Ovary (tissue), 7 donors: ENCODE measurements at regions not wholly inside any gene's neighbourhood (a gene's known extent, or its start where the extent isn't known, plus 50 kb on each side); places are given as distances from the start of the nearest gene placed in this dataset.

Source experiments
- DNase-seq, 5 donors: peaks; one replicate each; pipeline ENCODE4 v3.0.0-alpha.2; 2019 to 2020
- H3K27ac ChIP-seq, 2 donors: fragments of 200-600 bp; one replicate each; pipeline versions ENCODE4 v1.5.1 to v1.8.0; 2019 to 2022
- H3K27me3 ChIP-seq: fragments of 200-600 bp; one replicate; pipeline ENCODE4 v1.8.0; 2022
- H3K36me3 ChIP-seq: fragments of 200-600 bp; sonication (generic); one replicate; pipeline ENCODE4 v1.5.1; 2019
- H3K4me1 ChIP-seq: one replicate; pipeline ENCODE4 v1.8.1; 2013; ENCODE audit warnings: mild to moderate bottlenecking, moderate library complexity; ENCODE audit not compliant: insufficient read depth
- H3K4me3 ChIP-seq: fragments of 200-600 bp; sonication (generic); one replicate; pipeline ENCODE4 v1.5.1; 2017
- H3K9me3 ChIP-seq, 2 donors: fragments of 200-600 bp in 1 of 2; sonication (generic) in 1 of 2; one replicate each; pipeline versions ENCODE4 v1.5.1 to v1.8.1; 2013 to 2019; ENCODE audit warnings: mild to moderate bottlenecking in 1 of 2, moderate library complexity in 1 of 2
- CTCF ChIP-seq, 3 donors: fragments of 450-650 bp in 2 of 3; fragments of 200-600 bp in 1 of 3; IDR thresholded peaks; one replicate each; pipeline versions ENCODE4 v1.5.1 to v1.8.0; 2016 to 2022; ENCODE audit warnings: antibody characterized with exemption in 3 of 3, mild to moderate bottlenecking in 1 of 3
- EP300 ChIP-seq: sonication (generic); formaldehyde crosslinking; IDR thresholded peaks from one replicate; pipeline ENCODE4 v1.6.1; 2017; ENCODE audit warnings: antibody characterized with exemption
- POLR2A ChIP-seq: fragments of 450-650 bp; IDR thresholded peaks from one replicate; pipeline ENCODE4 v1.6.1; 2017; ENCODE audit warnings: antibody characterized with exemption, mild to moderate bottlenecking, moderate library complexity
- WGBS, 3 donors: extraction: QIAGEN DNeasy Blood & Tissue Kit in 1 of 3; methylation state at CpG; one replicate each; pipeline versions ENCODE4 v1.1.5 to v1.1.7; 2013 to 2017; 5-methylcytosine and 5-hydroxymethylcytosine counted together
- intact Hi-C, 4 donors: fragments of 100-400 bp; cut with DNase I; formaldehyde crosslinking; loops; one replicate each; pipeline versions ENCODE4 v1.11.0 to v1.15.1; 2022 to 2023
- donor health status: DM: no; HTN: no; CAD: no; lungs with moderate emphysema.
- donor health status: DM: no; HTN: no; CAD: no.
- donor health status: Bipolar disorder and iron deficiency.
- donor health status: DM: no; HTN: no; CAD: no.
- donor health status: DM: yes; HTN: yes; CAD: no.

GRCh38 chr4:115883847-115884246 lies 770.4 kb upstream of the NDST4 start:
- Histone ChIP-seq H3K4me1 (no peaks in the 10 kb centered on the region), H3K36me3 (no peaks in the 10 kb centered on the region), H3K27me3 (no peaks in the 10 kb centered on the region), H3K27ac (no peak overlapping the region), H3K9me3 (no peaks in the 10 kb centered on the region), H3K4me3 (no peak overlapping the region)
- no peak for TF ChIP-seq POLR2A
- TF ChIP-seq EP300 = no peak
- no peak for TF ChIP-seq CTCF (IDR thresholded peaks at IDR 0.05)
- DNase-seq = no peak
- WGBS, 3 donors = 93 to 98% (median 94%) methylated on average over 1 of the region's 1 CpG
- intact Hi-C loops = no loop called here

GRCh38 chr4:115883231-115883630 lies 769.8 kb upstream of the NDST4 start:
- Histone ChIP-seq H3K4me1 (no peaks in the 10 kb centered on the region), H3K36me3 (no peaks in the 10 kb centered on the region), H3K27me3 (no peaks in the 10 kb centered on the region), H3K9me3 (no peaks in the 10 kb centered on the region), H3K4me3 (no peak overlapping the region), H3K27ac (no peak overlapping the region)
- intact Hi-C loops = no loop called here
- TF ChIP-seq CTCF (IDR thresholded peaks at IDR 0.05) (no peak), EP300 (no peak), POLR2A (no peak)
- no peak for DNase-seq
- WGBS, 3 donors = 14 to 47% (median 28%) methylated on average over 1 of the region's 1 CpG

DNA sequence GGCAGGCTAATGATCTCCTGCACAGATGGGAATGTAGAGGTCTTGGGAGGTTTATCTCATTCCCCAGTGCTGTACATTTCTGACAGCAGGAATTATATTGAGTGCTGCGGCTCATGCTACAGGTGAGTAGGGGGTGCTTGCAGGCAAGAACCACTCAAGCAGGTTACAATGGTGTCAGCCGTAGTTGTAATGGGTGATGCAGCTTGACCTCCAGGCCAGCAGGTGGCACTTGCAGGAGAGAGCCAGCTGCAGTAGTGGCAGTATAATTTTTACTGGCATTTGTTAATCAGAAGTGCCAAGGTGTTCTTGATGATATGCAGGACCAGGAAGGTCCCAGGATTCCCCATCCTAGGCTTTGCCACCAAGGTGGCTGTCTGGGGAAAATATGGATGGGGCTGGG lies 759.6 kb upstream of the NDST4 start:
- H3K4me1 ChIP-seq = no peaks in the 10 kb centered on the region
- WGBS, 3 donors = 92 to 100% (median 94%) methylated on average over 2 of the region's 2 CpGs
- H3K27me3 ChIP-seq = no peaks in the 10 kb centered on the region
- TF ChIP-seq CTCF (IDR thresholded peaks at IDR 0.05) = no peak
- TF ChIP-seq POLR2A = no peak
- TF ChIP-seq EP300 = no peak
- no peak overlapping the region for H3K4me3 ChIP-seq
- H3K27ac ChIP-seq = no peak overlapping the region
- intact Hi-C loops = no loop called here
- H3K36me3 ChIP-seq = no peaks in the 10 kb centered on the region
- DNase-seq = no peak
- H3K9me3 ChIP-seq = no peaks in the 10 kb centered on the region

DNA sequence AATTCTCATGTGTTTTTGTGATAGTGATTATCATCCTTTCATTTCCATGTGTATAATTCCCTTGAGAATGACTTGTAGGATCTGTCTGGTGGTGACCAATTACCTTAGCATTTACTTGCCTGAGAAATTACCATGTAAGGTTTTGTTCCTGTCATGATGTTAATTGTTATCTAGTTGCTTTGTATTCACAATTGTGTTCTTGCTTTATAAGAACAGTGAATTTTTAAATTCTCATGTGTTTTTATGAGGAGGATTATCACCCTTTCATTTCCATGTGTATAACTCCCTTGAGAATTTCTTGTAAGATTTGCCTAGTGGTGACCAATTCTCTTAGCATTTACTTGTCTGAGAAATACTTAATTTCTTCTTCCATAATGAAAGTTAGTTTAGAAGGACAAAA lies 758.2 kb upstream of the NDST4 start:
- TF ChIP-seq CTCF (IDR thresholded peaks at IDR 0.05) (no peak), EP300 (no peak), POLR2A (no peak)
- no peaks in the 10 kb centered on the region for H3K36me3 ChIP-seq
- intact Hi-C loops = no loop called here
- H3K27me3 ChIP-seq = no peaks in the 10 kb centered on the region
- H3K4me3 ChIP-seq = no peak overlapping the region
- no peak overlapping the region for H3K27ac ChIP-seq
- no peaks in the 10 kb centered on the region for H3K9me3 ChIP-seq
- no peaks in the 10 kb centered on the region for H3K4me1 ChIP-seq
- no peak for DNase-seq
